ENCODE measurements at regions not wholly inside any gene's neighbourhood (a gene's known extent, or its start where the extent isn't known, plus 50 kb on each side); places are given as distances from the start of the nearest gene placed in this dataset.

- TF ChIP-seq ZNF230 (CRISPR knock-in tag; IDR thresholded peaks at IDR 0.05): no peak
- no peak for TF ChIP-seq MYC (CRISPR knock-in tag; IDR thresholded peaks at IDR 0.05; ENCODE audit: borderline replicate concordance)
- no peak for TF ChIP-seq FOXM1 (CRISPR knock-in tag; IDR thresholded peaks at IDR 0.05)
- TF ChIP-seq CTCF (CRISPR knock-in tag; IDR thresholded peaks at IDR 0.05): no peak
- no peak for TF ChIP-seq CC2D1A (CRISPR knock-in tag; IDR thresholded peaks at IDR 0.05)
- TF ChIP-seq ISX (CRISPR knock-in tag; conservative IDR thresholded peaks at IDR 0.05): no peak
- TF ChIP-seq ZMYM4 (CRISPR knock-in tag; IDR thresholded peaks at IDR 0.05): no peak
- TF ChIP-seq ZNF766 (CRISPR knock-in tag; IDR thresholded peaks at IDR 0.05; ENCODE audit: borderline replicate concordance): no peak
- TF ChIP-seq SP5 (CRISPR knock-in tag; IDR thresholded peaks at IDR 0.05; ENCODE audit: borderline replicate concordance, low read depth): no peak
- TF ChIP-seq RXRA (CRISPR knock-in tag; IDR thresholded peaks at IDR 0.05): no peak
- TF ChIP-seq POLR2AphosphoS2 (IDR thresholded peaks at IDR 0.05; ENCODE audit: low read depth, low read length): no peak
These were observed 360.2 kb upstream of the PTBP2 start for GRCh38 chr1:96361271-96361856.
